ENCODE measurements at regions not wholly inside any gene's neighbourhood (a gene's known extent, or its start where the extent isn't known, plus 50 kb on each side); places are given as distances from the start of the nearest gene placed in this dataset.

DNA sequence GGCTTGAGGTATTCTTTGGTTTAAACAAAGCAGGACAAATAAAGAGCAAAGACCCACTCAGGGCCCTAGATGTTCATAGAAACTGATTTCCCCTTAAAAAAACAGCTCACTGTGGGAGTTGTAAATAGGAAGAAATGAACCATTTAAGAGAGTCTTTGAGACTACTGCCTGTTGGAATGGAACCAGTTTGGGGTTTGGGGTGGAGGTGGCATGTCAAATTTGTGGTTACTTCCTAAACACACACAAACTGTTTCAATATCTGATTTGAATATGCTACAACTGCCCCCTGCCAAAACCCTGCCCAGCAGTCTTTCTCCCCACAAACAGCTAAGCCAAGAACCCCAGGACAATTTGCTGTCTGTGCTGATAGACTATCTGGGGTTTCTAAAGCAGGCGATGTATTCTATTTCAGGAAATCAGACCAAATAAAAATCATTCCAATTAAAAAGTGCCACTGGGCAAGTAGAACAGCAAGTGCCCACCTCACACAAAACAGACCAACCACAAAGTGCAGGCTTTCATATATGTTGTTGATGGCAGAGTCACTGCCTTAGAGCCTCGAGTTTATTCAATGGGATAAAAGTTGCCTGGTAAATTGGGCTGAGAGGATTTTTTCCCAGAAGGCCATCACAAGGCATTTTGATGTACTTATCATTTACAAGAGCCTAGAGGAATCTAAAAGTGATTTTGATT lies 293.9 kb upstream of the PROK2 start:
- TF ChIP-seq, protein P1, sequence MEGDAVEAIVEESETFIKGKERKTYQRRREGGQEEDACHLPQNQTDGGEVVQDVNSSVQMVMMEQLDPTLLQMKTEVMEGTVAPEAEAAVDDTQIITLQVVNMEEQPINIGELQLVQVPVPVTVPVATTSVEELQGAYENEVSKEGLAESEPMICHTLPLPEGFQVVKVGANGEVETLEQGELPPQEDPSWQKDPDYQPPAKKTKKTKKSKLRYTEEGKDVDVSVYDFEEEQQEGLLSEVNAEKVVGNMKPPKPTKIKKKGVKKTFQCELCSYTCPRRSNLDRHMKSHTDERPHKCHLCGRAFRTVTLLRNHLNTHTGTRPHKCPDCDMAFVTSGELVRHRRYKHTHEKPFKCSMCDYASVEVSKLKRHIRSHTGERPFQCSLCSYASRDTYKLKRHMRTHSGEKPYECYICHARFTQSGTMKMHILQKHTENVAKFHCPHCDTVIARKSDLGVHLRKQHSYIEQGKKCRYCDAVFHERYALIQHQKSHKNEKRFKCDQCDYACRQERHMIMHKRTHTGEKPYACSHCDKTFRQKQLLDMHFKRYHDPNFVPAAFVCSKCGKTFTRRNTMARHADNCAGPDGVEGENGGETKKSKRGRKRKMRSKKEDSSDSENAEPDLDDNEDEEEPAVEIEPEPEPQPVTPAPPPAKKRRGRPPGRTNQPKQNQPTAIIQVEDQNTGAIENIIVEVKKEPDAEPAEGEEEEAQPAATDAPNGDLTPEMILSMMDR (conservative IDR thresholded peaks at IDR 0.05; ENCODE audit: low read depth, low read length), result no peak
- no peak for TF ChIP-seq EZH2 (IDR thresholded peaks at IDR 0.05; ENCODE audit: borderline replicate concordance, low read depth, low read length, poor library complexity, severe bottlenecking)
